Upper lobe of left lung (tissue), 4 donors: ENCODE measurements at regions not wholly inside any gene's neighbourhood (a gene's known extent, or its start where the extent isn't known, plus 50 kb on each side); places are given as distances from the start of the nearest gene placed in this dataset.

Experiments used
- CTCF ChIP-seq, 6 experiments: fragments of 450-650 bp in 4 of 6; fragments of 200-600 bp in 2 of 6; sonication (generic) in 2 of 6; IDR thresholded peaks; one replicate each; pipeline ENCODE4 v1.5.1; 2016 to 2019; ENCODE audit warnings: antibody characterized with exemption in 6 of 6
- EP300 ChIP-seq, 4 donors: sonication (generic); formaldehyde crosslinking; IDR thresholded peaks; one replicate each; pipeline ENCODE4 v1.5.1; 2017; ENCODE audit warnings: antibody characterized with exemption in 4 of 4, control low read depth in 2 of 4
- POLR2A ChIP-seq, 4 donors: fragments of 450-650 bp; IDR thresholded peaks; one replicate each; pipeline ENCODE4 v1.5.1; 2016 to 2017; ENCODE audit warnings: antibody characterized with exemption in 4 of 4, mild to moderate bottlenecking in 2 of 4
- POLR2AphosphoS5 ChIP-seq, 2 donors: sonication (generic); formaldehyde crosslinking; IDR thresholded peaks; one replicate each; pipeline ENCODE4 v1.5.1; 2017; ENCODE audit warnings: antibody characterized with exemption in 2 of 2

GRCh38 chr3:73188707-73189106, 127.2 kb downstream of the EBLN2 start:
- TF ChIP-seq POLR2A (IDR thresholded peaks at IDR 0.05) (no peak), CTCF (IDR thresholded peaks at IDR 0.05) (no peak), POLR2AphosphoS5 (IDR thresholded peaks at IDR 0.05) (no peak), EP300 (IDR thresholded peaks at IDR 0.05) (no peak)
